ENCODE measurements at regions not wholly inside any gene's neighbourhood (a gene's known extent, or its start where the extent isn't known, plus 50 kb on each side); places are given as distances from the start of the nearest gene placed in this dataset.

- TF ChIP-seq, protein P1, sequence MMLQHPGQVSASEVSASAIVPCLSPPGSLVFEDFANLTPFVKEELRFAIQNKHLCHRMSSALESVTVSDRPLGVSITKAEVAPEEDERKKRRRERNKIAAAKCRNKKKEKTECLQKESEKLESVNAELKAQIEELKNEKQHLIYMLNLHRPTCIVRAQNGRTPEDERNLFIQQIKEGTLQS (IDR thresholded peaks at IDR 0.05): no peak
- TF ChIP-seq JUND (IDR thresholded peaks at IDR 0.05) (no peak), GABPA (IDR thresholded peaks at IDR 0.05 in 1 of 2, conservative IDR thresholded peaks at IDR 0.05 in 1 of 2) (no peak), TAF1 (conservative IDR thresholded peaks at IDR 0.05) (no peak), EGR1 (IDR thresholded peaks at IDR 0.05; ENCODE audit: low read depth in 2 of 2) (no peak), RXRA (IDR thresholded peaks at IDR 0.05) (no peak), REST (IDR thresholded peaks at IDR 0.05) (no peak), FOXA2 (IDR thresholded peaks at IDR 0.05) (no peak), YY1 (IDR thresholded peaks at IDR 0.05) (no peak), FOXA1 (IDR thresholded peaks at IDR 0.05) (no peak), HNF4G (IDR thresholded peaks at IDR 0.05) (no peak), NR2F2 (IDR thresholded peaks at IDR 0.05) (no peak)
- TF ChIP-seq, protein P2, sequence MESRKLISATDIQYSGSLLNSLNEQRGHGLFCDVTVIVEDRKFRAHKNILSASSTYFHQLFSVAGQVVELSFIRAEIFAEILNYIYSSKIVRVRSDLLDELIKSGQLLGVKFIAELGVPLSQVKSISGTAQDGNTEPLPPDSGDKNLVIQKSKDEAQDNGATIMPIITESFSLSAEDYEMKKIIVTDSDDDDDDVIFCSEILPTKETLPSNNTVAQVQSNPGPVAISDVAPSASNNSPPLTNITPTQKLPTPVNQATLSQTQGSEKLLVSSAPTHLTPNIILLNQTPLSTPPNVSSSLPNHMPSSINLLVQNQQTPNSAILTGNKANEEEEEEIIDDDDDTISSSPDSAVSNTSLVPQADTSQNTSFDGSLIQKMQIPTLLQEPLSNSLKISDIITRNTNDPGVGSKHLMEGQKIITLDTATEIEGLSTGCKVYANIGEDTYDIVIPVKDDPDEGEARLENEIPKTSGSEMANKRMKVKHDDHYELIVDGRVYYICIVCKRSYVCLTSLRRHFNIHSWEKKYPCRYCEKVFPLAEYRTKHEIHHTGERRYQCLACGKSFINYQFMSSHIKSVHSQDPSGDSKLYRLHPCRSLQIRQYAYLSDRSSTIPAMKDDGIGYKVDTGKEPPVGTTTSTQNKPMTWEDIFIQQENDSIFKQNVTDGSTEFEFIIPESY (IDR thresholded peaks at IDR 0.05): no peak
- TF ChIP-seq, protein P3, sequence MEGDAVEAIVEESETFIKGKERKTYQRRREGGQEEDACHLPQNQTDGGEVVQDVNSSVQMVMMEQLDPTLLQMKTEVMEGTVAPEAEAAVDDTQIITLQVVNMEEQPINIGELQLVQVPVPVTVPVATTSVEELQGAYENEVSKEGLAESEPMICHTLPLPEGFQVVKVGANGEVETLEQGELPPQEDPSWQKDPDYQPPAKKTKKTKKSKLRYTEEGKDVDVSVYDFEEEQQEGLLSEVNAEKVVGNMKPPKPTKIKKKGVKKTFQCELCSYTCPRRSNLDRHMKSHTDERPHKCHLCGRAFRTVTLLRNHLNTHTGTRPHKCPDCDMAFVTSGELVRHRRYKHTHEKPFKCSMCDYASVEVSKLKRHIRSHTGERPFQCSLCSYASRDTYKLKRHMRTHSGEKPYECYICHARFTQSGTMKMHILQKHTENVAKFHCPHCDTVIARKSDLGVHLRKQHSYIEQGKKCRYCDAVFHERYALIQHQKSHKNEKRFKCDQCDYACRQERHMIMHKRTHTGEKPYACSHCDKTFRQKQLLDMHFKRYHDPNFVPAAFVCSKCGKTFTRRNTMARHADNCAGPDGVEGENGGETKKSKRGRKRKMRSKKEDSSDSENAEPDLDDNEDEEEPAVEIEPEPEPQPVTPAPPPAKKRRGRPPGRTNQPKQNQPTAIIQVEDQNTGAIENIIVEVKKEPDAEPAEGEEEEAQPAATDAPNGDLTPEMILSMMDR (IDR thresholded peaks at IDR 0.05; ENCODE audit: low read depth, low read length, missing input control): no peak
- Histone ChIP-seq H3K9ac (ENCODE audit: low read depth in 1 of 2, low read length in 2 of 2) (no peak overlapping the region), H3K36me3 (ENCODE audit: control insufficient read depth in 4 of 4, insufficient read depth in 3 of 4, low read depth in 1 of 4, low read length in 3 of 4) (no peaks in the 10 kb centered on the region), H3K27ac (ENCODE audit: low read depth in 1 of 2, low read length in 2 of 2) (no peak overlapping the region), H3K4me1 (ENCODE audit: control insufficient read depth in 4 of 4, insufficient read depth in 4 of 4, low read length in 3 of 4) (no peaks in the 10 kb centered on the region), H3K9me3 (ENCODE audit: control insufficient read depth in 4 of 4, low read length in 3 of 4) (peaks cover 0 to 10% (median 3%) of the 10 kb centered on the region in 4 donors), H3K27me3 (ENCODE audit: control insufficient read depth in 4 of 4, insufficient read depth in 4 of 4, low read length in 3 of 4) (no peaks in the 10 kb centered on the region), H3K4me3 (ENCODE audit: low read depth in 1 of 3, low read length in 3 of 3) (no peak overlapping the region)
- no peak for DNase-seq (ENCODE audit: low spot score)
- 85% methylated on average over 8 of the region's 8 CpGs for WGBS
These were observed 86.7 kb upstream of the IL6 start for GRCh38 chr7:22640269-22640668.

DNA sequence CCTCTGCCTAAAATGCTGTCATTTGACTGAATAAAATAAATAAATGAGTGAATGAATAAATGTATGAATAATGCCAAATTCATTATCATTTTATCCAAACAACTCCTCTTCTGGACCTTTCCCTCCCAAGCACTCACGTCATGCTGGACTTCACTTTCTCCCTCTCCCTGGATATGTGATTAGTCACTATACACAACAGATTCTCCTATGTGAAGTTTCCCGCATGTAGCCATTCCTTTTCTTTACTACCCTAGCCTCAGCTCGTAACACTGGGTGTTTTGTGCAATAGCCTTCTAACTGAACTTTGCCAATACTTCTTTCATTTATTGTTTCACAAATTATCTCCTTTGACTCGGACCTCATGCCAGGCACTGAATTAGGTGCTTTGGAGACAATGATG lies 87.6 kb upstream of the IL6 start:
- no peaks in the 10 kb centered on the region for H3K27me3 ChIP-seq (ENCODE audit: control insufficient read depth in 4 of 4, insufficient read depth in 4 of 4, low read length in 3 of 4)
- WGBS: 74% methylated on average over 4 of the region's 4 CpGs
- H3K4me1 ChIP-seq (ENCODE audit: control insufficient read depth in 4 of 4, insufficient read depth in 4 of 4, low read length in 3 of 4): no peaks in the 10 kb centered on the region
- H3K9ac ChIP-seq (ENCODE audit: low read depth in 1 of 2, low read length in 2 of 2): no peak overlapping the region
- H3K27ac ChIP-seq (ENCODE audit: low read depth in 1 of 2, low read length in 2 of 2): no peak overlapping the region
- no peak for TF ChIP-seq RAD21 (IDR thresholded peaks at IDR 0.05)
- TF ChIP-seq, protein P1 (IDR thresholded peaks at IDR 0.05): no peak
- no peak for TF ChIP-seq SP1 (IDR thresholded peaks at IDR 0.05)
- no peak for TF ChIP-seq YY1 (IDR thresholded peaks at IDR 0.05)
- no peak for TF ChIP-seq HNF4A (conservative IDR thresholded peaks at IDR 0.05)
- H3K4me3 ChIP-seq (ENCODE audit: low read depth in 1 of 3, low read length in 3 of 3): no peak overlapping the region
- no peak for DNase-seq (ENCODE audit: low spot score)
- peaks cover 0 to 9% (median under 1%) of the 10 kb centered on the region in 4 donors for H3K9me3 ChIP-seq (ENCODE audit: control insufficient read depth in 4 of 4, low read length in 3 of 4)
- no peaks in the 10 kb centered on the region for H3K36me3 ChIP-seq (ENCODE audit: control insufficient read depth in 4 of 4, insufficient read depth in 3 of 4, low read depth in 1 of 4, low read length in 3 of 4)

All from liver (tissue), 8 donors.